Panc1 (cell line): ENCODE measurements at regions not wholly inside any gene's neighbourhood (a gene's known extent, or its start where the extent isn't known, plus 50 kb on each side); places are given as distances from the start of the nearest gene placed in this dataset.

Experiments used
- ATAC-seq: fragments of 200-7000 bp; cut with Tn5 transposase; 2 replicates; pipeline ENCODE4 v1.9.1; 2020; ENCODE audit warnings: mild to moderate bottlenecking, moderate library complexity
- BruUV-seq: library from RNA; stranded (reverse); fragments of 400-500 nt; replicated peaks from 2 replicates; lab custom pipeline; 2021; lab: Mats Ljungman, UMichigan
- CTCF ChIA-PET: fragments of 300-600 bp; sonication (Branson Sonifier 250); formaldehyde crosslinking; loops from one replicate; lab custom pipeline; 2022; ENCODE audit warnings: antibody characterized with exemption; lab: Charles Lee
- POLR2A ChIA-PET: fragments of 300-600 bp; sonication (Branson Sonifier 250); formaldehyde crosslinking; loops from one replicate; lab custom pipeline; 2022; ENCODE audit warnings: antibody characterized with exemption; lab: Charles Lee
- DNase-seq: peaks from one replicate; pipeline ENCODE4 v3.0.0-alpha.2; 2010; ENCODE audit warnings: low read depth, low spot score
- H3K27ac ChIP-seq: 2 replicates; pipeline ENCODE4 v1.5.1; 2011; ENCODE audit warnings: mild to moderate bottlenecking, low read length, inconsistent platforms
- H3K27me3 ChIP-seq: fragments of 200-500 bp; sonication (Bioruptor generic); 2 replicates; pipeline ENCODE4 v1.6.0; 2014; ENCODE audit warnings: low read length, inconsistent platforms; ENCODE audit not compliant: control insufficient read depth, insufficient read depth
- H3K36me3 ChIP-seq: fragments of 200-500 bp; sonication (Bioruptor generic); 2 replicates; pipeline ENCODE4 v1.5.1; 2014; ENCODE audit warnings: inconsistent platforms, mild to moderate bottlenecking, low read length, moderate library complexity; ENCODE audit not compliant: control insufficient read depth, insufficient read depth
- H3K4me1 ChIP-seq: 2 replicates; pipeline ENCODE4 v1.5.1; 2011; ENCODE audit warnings: inconsistent platforms, mild to moderate bottlenecking, low read length, moderate library complexity; ENCODE audit not compliant: control insufficient read depth, insufficient read depth
- H3K4me3 ChIP-seq, 2 experiments: 2 replicates each; pipeline ENCODE4 v1.5.1; 2011 to 2012; ENCODE audit warnings: low read depth in 2 of 2, low read length in 2 of 2, mild to moderate bottlenecking in 2 of 2, inconsistent platforms in 1 of 2, moderate library complexity in 1 of 2
- H3K9me3 ChIP-seq: fragments of 200-500 bp; sonication (Bioruptor generic); 2 replicates; pipeline ENCODE4 v1.5.1; 2014; ENCODE audit warnings: low read depth, mild to moderate bottlenecking, inconsistent platforms, low read length, moderate library complexity; ENCODE audit not compliant: control insufficient read depth, insufficient read depth
- POLR2AphosphoS5 ChIP-seq: IDR thresholded peaks from 2 replicates; pipeline ENCODE4 v1.6.1; 2012; ENCODE audit warnings: mild to moderate bottlenecking, low read depth, low read length, moderate library complexity
- SIN3A ChIP-seq: IDR thresholded peaks from 2 replicates; pipeline ENCODE4 v1.6.1; 2012; ENCODE audit warnings: low read depth, mild to moderate bottlenecking, low read length, moderate library complexity, borderline replicate concordance; ENCODE audit not compliant: insufficient read depth
- TCF7L2 ChIP-seq: IDR thresholded peaks from 2 replicates; pipeline ENCODE4 v1.6.1; 2011; ENCODE audit warnings: mild to moderate bottlenecking, low read depth, low read length, inconsistent platforms
- in situ Hi-C: cut with HindIII; loops from 2 replicates; pipeline ENCODE4 v1.10.0; 2016; ENCODE audit warnings: low sequenced_read_pairs, low pct_unique_long_range_greater_than_20kb
- intact Hi-C: fragments of 100-400 bp; cut with micrococcal nuclease; formaldehyde crosslinking; loops from one replicate; pipeline ENCODE4 v1.10.0; 2022; ENCODE audit not compliant: unreplicated experiment
- TF ChIP-seq, protein P1 (sequence below), 2 experiments: IDR thresholded peaks; 2 replicates each; pipeline ENCODE4 v1.6.1; 2011 to 2012; ENCODE audit warnings: low read depth in 2 of 2, control low read depth in 1 of 2, low read length in 1 of 2, mild to moderate bottlenecking in 1 of 2, moderate library complexity in 1 of 2; ENCODE audit not compliant: insufficient read depth in 1 of 2
- TF ChIP-seq, protein P2 (sequence below): fragments of 450-650 bp; IDR thresholded peaks from 2 replicates; pipeline ENCODE4 v1.5.1; 2017; ENCODE audit warnings: mild to moderate bottlenecking

DNA sequence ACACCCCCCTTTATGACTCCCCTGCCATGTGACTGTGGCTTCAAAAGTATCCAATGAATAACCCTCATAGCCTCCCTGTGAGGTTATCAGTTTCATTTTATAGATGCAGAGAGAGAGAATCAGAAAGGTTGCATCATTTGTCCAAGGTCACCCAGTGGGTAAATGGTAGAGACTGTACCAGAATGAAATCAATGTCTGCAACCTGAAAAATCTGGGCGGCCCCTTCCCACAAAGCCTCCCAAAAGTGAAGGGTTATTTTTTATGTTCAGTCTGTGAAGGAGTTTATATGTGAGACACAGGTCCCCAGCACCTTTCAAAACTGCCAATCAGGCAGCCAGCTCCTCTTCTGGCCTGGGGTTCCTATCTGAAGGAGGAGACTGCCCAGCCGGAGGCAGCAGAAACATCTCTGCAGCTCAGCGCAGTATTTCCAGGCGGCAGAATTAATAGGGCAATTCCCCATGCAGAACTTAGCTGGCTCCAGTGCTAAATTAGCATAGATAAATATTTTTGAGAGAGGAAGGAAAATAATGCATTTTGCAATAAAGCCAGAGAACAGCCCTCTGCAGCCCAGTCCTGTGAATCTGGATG, 130.8 kb upstream of the PRR20G start:
- Histone ChIP-seq H3K9me3 (no peaks in the 10 kb centered on the region), H3K36me3 (no peaks in the 10 kb centered on the region), H3K4me3 (no peak overlapping the region), H3K27me3 (peaks cover 44% of the 10 kb centered on the region), H3K4me1 (no peaks in the 10 kb centered on the region), H3K27ac (no peak overlapping the region)
- TF ChIP-seq TCF7L2 (no peak), POLR2AphosphoS5 (no peak), SIN3A (no peak)
- TF ChIP-seq, protein P1, sequence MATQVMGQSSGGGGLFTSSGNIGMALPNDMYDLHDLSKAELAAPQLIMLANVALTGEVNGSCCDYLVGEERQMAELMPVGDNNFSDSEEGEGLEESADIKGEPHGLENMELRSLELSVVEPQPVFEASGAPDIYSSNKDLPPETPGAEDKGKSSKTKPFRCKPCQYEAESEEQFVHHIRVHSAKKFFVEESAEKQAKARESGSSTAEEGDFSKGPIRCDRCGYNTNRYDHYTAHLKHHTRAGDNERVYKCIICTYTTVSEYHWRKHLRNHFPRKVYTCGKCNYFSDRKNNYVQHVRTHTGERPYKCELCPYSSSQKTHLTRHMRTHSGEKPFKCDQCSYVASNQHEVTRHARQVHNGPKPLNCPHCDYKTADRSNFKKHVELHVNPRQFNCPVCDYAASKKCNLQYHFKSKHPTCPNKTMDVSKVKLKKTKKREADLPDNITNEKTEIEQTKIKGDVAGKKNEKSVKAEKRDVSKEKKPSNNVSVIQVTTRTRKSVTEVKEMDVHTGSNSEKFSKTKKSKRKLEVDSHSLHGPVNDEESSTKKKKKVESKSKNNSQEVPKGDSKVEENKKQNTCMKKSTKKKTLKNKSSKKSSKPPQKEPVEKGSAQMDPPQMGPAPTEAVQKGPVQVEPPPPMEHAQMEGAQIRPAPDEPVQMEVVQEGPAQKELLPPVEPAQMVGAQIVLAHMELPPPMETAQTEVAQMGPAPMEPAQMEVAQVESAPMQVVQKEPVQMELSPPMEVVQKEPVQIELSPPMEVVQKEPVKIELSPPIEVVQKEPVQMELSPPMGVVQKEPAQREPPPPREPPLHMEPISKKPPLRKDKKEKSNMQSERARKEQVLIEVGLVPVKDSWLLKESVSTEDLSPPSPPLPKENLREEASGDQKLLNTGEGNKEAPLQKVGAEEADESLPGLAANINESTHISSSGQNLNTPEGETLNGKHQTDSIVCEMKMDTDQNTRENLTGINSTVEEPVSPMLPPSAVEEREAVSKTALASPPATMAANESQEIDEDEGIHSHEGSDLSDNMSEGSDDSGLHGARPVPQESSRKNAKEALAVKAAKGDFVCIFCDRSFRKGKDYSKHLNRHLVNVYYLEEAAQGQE (IDR thresholded peaks at IDR 0.05; ENCODE audit: insufficient read depth in 1 of 2, low read depth in 2 of 2, low read length in 1 of 2): no peak
- TF ChIP-seq, protein P2, sequence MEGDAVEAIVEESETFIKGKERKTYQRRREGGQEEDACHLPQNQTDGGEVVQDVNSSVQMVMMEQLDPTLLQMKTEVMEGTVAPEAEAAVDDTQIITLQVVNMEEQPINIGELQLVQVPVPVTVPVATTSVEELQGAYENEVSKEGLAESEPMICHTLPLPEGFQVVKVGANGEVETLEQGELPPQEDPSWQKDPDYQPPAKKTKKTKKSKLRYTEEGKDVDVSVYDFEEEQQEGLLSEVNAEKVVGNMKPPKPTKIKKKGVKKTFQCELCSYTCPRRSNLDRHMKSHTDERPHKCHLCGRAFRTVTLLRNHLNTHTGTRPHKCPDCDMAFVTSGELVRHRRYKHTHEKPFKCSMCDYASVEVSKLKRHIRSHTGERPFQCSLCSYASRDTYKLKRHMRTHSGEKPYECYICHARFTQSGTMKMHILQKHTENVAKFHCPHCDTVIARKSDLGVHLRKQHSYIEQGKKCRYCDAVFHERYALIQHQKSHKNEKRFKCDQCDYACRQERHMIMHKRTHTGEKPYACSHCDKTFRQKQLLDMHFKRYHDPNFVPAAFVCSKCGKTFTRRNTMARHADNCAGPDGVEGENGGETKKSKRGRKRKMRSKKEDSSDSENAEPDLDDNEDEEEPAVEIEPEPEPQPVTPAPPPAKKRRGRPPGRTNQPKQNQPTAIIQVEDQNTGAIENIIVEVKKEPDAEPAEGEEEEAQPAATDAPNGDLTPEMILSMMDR: no peak
- BruUV-seq: no TSS peak
- POLR2A ChIA-PET: no interaction called here
- intact Hi-C loops: no loop called here
- DNase-seq (no peak), ATAC-seq (no peak)
- CTCF ChIA-PET: no interaction called here
- in situ Hi-C loops: no loop called here

DNA sequence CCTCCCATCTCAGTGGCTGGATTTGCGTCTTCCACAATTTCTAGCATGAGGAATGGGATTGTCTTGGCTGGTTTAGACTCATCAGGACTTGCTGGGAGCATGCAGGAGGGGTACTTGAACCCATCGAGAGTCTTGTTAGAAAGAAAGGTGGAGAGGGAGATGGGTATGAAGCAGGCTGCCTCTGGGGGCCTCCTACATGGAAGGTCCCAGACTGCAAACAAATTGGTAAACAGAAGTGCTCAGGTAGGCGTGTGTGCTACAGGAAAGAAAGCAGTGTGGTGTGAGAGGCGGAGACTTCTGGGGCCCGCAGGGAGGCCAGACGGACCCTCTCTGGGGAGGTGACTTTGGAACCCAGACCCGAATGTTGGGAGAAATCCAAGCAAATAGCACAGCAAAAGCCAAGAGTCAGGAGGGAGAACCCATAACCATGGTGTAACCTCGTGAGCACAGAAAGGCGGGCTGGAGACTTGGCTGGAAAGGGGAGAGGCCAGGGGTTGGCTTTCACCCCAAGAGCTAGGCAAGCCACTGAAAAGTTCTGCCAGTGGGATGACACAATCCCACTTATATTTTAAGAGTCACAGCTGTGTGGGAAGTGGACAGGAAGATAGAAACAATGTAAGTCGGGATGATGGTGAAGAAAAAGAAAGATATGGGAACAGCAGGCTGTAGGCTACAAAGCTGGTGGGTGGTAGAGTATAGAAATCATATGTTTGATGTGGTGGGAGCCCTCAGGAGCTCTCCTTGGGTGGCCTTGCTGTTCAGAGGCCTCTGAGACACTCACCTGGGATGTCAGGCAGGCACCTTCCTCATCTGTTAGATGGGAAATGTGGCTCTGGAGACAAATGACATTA, 130.1 kb upstream of the PRR20G start:
- Histone ChIP-seq H3K36me3 (no peaks in the 10 kb centered on the region), H3K27me3 (peaks cover 40% of the 10 kb centered on the region), H3K27ac (no peak overlapping the region), H3K9me3 (no peaks in the 10 kb centered on the region), H3K4me1 (no peaks in the 10 kb centered on the region), H3K4me3 (no peak overlapping the region)
- no peak for TF ChIP-seq SIN3A
- TF ChIP-seq, protein P2: no peak
- POLR2A ChIA-PET: no interaction called here
- intact Hi-C loops: no loop called here
- CTCF ChIA-PET: no interaction called here
- in situ Hi-C loops: no loop called here
- no TSS peak for BruUV-seq
- DNase-seq: no peak
- no peak for ATAC-seq
